ENCODE measurements at regions not wholly inside any gene's neighbourhood (a gene's known extent, or its start where the extent isn't known, plus 50 kb on each side); places are given as distances from the start of the nearest gene placed in this dataset.

- H2AFZ ChIP-seq (ENCODE audit: insufficient read depth, low read length, poor library complexity): no peak overlapping the region
- H2BK5ac ChIP-seq (ENCODE audit: low read depth, low read length, poor library complexity): no peak overlapping the region
- H3K36me3 ChIP-seq (ENCODE audit: control insufficient read depth in 1 of 2, insufficient read depth in 2 of 2, low read length in 2 of 2): no peaks in the 10 kb centered on the region
- H3K9ac ChIP-seq (ENCODE audit: low read length): no peak overlapping the region
- no peak overlapping the region for H2AK5ac ChIP-seq (ENCODE audit: low read length)
- DNase-seq: peak in 1 of 2 donors; percentile 31
- H3K27ac ChIP-seq (ENCODE audit: low read depth, low read length): no peak overlapping the region
- H4K91ac ChIP-seq (ENCODE audit: low read depth, low read length): no peak overlapping the region
- H3K23ac ChIP-seq (ENCODE audit: low read length): no peak overlapping the region
- H3K14ac ChIP-seq (ENCODE audit: low read length): no peak overlapping the region
- H4K8ac ChIP-seq (ENCODE audit: low read depth, low read length): no peak overlapping the region
- no peaks in the 10 kb centered on the region for H3K79me2 ChIP-seq (ENCODE audit: control insufficient read depth, insufficient read depth, low read length, poor library complexity)
- H3K27me3 ChIP-seq (ENCODE audit: insufficient read depth, low read length): no peaks in the 10 kb centered on the region
- no CpG with 5 or more reads among the region's 4 CpGs for whole genome bisulfite sequencing (ENCODE audit: extremely low coverage, insufficient coverage, insufficient read length)
- H3K4ac ChIP-seq (ENCODE audit: low read depth, low read length): no peak overlapping the region
- no peak overlapping the region for H4K12ac ChIP-seq (ENCODE audit: low read depth, low read length)
- H3K79me1 ChIP-seq (ENCODE audit: low read length): no peaks in the 10 kb centered on the region
- H3K18ac ChIP-seq (ENCODE audit: low read length): no peak overlapping the region
- H3K4me3 ChIP-seq (ENCODE audit: low read depth, low read length): no peak overlapping the region
- H3K4me2 ChIP-seq (ENCODE audit: low read length): no peak overlapping the region
- H3K9me3 ChIP-seq (ENCODE audit: insufficient read depth, low read depth, low read length): no peaks in the 10 kb centered on the region
- H2BK120ac ChIP-seq (ENCODE audit: insufficient read depth, low read length, poor library complexity): no peak overlapping the region
- H2BK12ac ChIP-seq (ENCODE audit: low read length): no peak overlapping the region
- H3K4me1 ChIP-seq (ENCODE audit: control insufficient read depth in 1 of 2, insufficient read depth in 2 of 2, low read length in 2 of 2): no peaks in the 10 kb centered on the region
Measured at GRCh38 chr7:115340828-115341227, 418.9 kb downstream of the MDFIC start.

GRCh38 chr7:115338016-115338415 is 416.1 kb downstream of the MDFIC start:
- H2AK5ac ChIP-seq (ENCODE audit: low read length): no peak overlapping the region
- no peaks in the 10 kb centered on the region for H3K79me1 ChIP-seq (ENCODE audit: low read length)
- no peak overlapping the region for H4K8ac ChIP-seq (ENCODE audit: low read depth, low read length)
- H2AFZ ChIP-seq (ENCODE audit: insufficient read depth, low read length, poor library complexity): no peak overlapping the region
- no peak overlapping the region for H4K12ac ChIP-seq (ENCODE audit: low read depth, low read length)
- WGBS (ENCODE audit: extremely low coverage, insufficient coverage, insufficient read length): no CpG with 5 or more reads among the region's 4 CpGs
- H3K14ac ChIP-seq (ENCODE audit: low read length): no peak overlapping the region
- H3K4me1 ChIP-seq (ENCODE audit: control insufficient read depth in 1 of 2, insufficient read depth in 2 of 2, low read length in 2 of 2): no peaks in the 10 kb centered on the region
- no peak overlapping the region for H3K4ac ChIP-seq (ENCODE audit: low read depth, low read length)
- no peak overlapping the region for H3K18ac ChIP-seq (ENCODE audit: low read length)
- H3K27ac ChIP-seq (ENCODE audit: low read depth, low read length): no peak overlapping the region
- H3K4me2 ChIP-seq (ENCODE audit: low read length): no peak overlapping the region
- H3K9me3 ChIP-seq (ENCODE audit: insufficient read depth, low read depth, low read length): no peaks in the 10 kb centered on the region
- no peak overlapping the region for H2BK120ac ChIP-seq (ENCODE audit: insufficient read depth, low read length, poor library complexity)
- DNase-seq: no peak
- H3K79me2 ChIP-seq (ENCODE audit: control insufficient read depth, insufficient read depth, low read length, poor library complexity): no peaks in the 10 kb centered on the region
- H4K91ac ChIP-seq (ENCODE audit: low read depth, low read length): no peak overlapping the region
- no peaks in the 10 kb centered on the region for H3K27me3 ChIP-seq (ENCODE audit: insufficient read depth, low read length)
- no peaks in the 10 kb centered on the region for H3K36me3 ChIP-seq (ENCODE audit: control insufficient read depth in 1 of 2, insufficient read depth in 2 of 2, low read length in 2 of 2)
- H3K4me3 ChIP-seq (ENCODE audit: low read depth, low read length): no peak overlapping the region
- no peak overlapping the region for H3K23ac ChIP-seq (ENCODE audit: low read length)
- no peak overlapping the region for H2BK5ac ChIP-seq (ENCODE audit: low read depth, low read length, poor library complexity)
- no peak overlapping the region for H3K9ac ChIP-seq (ENCODE audit: low read length)
- H2BK12ac ChIP-seq (ENCODE audit: low read length): no peak overlapping the region

- no peaks in the 10 kb centered on the region for H3K79me2 ChIP-seq (ENCODE audit: control insufficient read depth, insufficient read depth, low read length, poor library complexity)
- no peak overlapping the region for H4K12ac ChIP-seq (ENCODE audit: low read depth, low read length)
- no peaks in the 10 kb centered on the region for H3K79me1 ChIP-seq (ENCODE audit: low read length)
- H3K4me1 ChIP-seq (ENCODE audit: control insufficient read depth in 1 of 2, insufficient read depth in 2 of 2, low read length in 2 of 2): no peaks in the 10 kb centered on the region
- no peak overlapping the region for H3K14ac ChIP-seq (ENCODE audit: low read length)
- no peak overlapping the region for H2AK5ac ChIP-seq (ENCODE audit: low read length)
- no CpG with 5 or more reads among the region's 3 CpGs for WGBS (ENCODE audit: extremely low coverage, insufficient coverage, insufficient read length)
- no peak overlapping the region for H3K4ac ChIP-seq (ENCODE audit: low read depth, low read length)
- H2BK12ac ChIP-seq (ENCODE audit: low read length): no peak overlapping the region
- no peak overlapping the region for H3K18ac ChIP-seq (ENCODE audit: low read length)
- H2BK5ac ChIP-seq (ENCODE audit: low read depth, low read length, poor library complexity): no peak overlapping the region
- no peaks in the 10 kb centered on the region for H3K36me3 ChIP-seq (ENCODE audit: control insufficient read depth in 1 of 2, insufficient read depth in 2 of 2, low read length in 2 of 2)
- H3K27ac ChIP-seq (ENCODE audit: low read depth, low read length): no peak overlapping the region
- no peak overlapping the region for H3K4me2 ChIP-seq (ENCODE audit: low read length)
- no peak overlapping the region for H3K23ac ChIP-seq (ENCODE audit: low read length)
- H2BK120ac ChIP-seq (ENCODE audit: insufficient read depth, low read length, poor library complexity): no peak overlapping the region
- no peak overlapping the region for H3K9ac ChIP-seq (ENCODE audit: low read length)
- H2AFZ ChIP-seq (ENCODE audit: insufficient read depth, low read length, poor library complexity): no peak overlapping the region
- no peak overlapping the region for H3K4me3 ChIP-seq (ENCODE audit: low read depth, low read length)
- DNase-seq: no peak
- no peak overlapping the region for H4K8ac ChIP-seq (ENCODE audit: low read depth, low read length)
- no peak overlapping the region for H4K91ac ChIP-seq (ENCODE audit: low read depth, low read length)
- no peaks in the 10 kb centered on the region for H3K27me3 ChIP-seq (ENCODE audit: insufficient read depth, low read length)
- H3K9me3 ChIP-seq (ENCODE audit: insufficient read depth, low read depth, low read length): no peaks in the 10 kb centered on the region
Measured at GRCh38 chr7:115332691-115333090, 410.8 kb downstream of the MDFIC start.

GRCh38 chr7:115329006-115329405 is 407.1 kb downstream of the MDFIC start:
- no peak overlapping the region for H2BK12ac ChIP-seq (ENCODE audit: low read length)
- no peaks in the 10 kb centered on the region for H3K9me3 ChIP-seq (ENCODE audit: insufficient read depth, low read depth, low read length)
- no peak overlapping the region for H3K4me2 ChIP-seq (ENCODE audit: low read length)
- H4K8ac ChIP-seq (ENCODE audit: low read depth, low read length): no peak overlapping the region
- no peaks in the 10 kb centered on the region for H3K79me2 ChIP-seq (ENCODE audit: control insufficient read depth, insufficient read depth, low read length, poor library complexity)
- H3K14ac ChIP-seq (ENCODE audit: low read length): no peak overlapping the region
- no peak overlapping the region for H2AFZ ChIP-seq (ENCODE audit: insufficient read depth, low read length, poor library complexity)
- DNase-seq: no peak
- no peak overlapping the region for H3K9ac ChIP-seq (ENCODE audit: low read length)
- H3K27ac ChIP-seq (ENCODE audit: low read depth, low read length): no peak overlapping the region
- no CpG with 5 or more reads among the region's 2 CpGs for WGBS (ENCODE audit: extremely low coverage, insufficient coverage, insufficient read length)
- H3K23ac ChIP-seq (ENCODE audit: low read length): no peak overlapping the region
- no peaks in the 10 kb centered on the region for H3K27me3 ChIP-seq (ENCODE audit: insufficient read depth, low read length)
- no peak overlapping the region for H2BK120ac ChIP-seq (ENCODE audit: insufficient read depth, low read length, poor library complexity)
- no peaks in the 10 kb centered on the region for H3K79me1 ChIP-seq (ENCODE audit: low read length)
- H3K4me1 ChIP-seq (ENCODE audit: control insufficient read depth in 1 of 2, insufficient read depth in 2 of 2, low read length in 2 of 2): no peaks in the 10 kb centered on the region
- no peak overlapping the region for H3K18ac ChIP-seq (ENCODE audit: low read length)
- H4K91ac ChIP-seq (ENCODE audit: low read depth, low read length): no peak overlapping the region
- H3K4ac ChIP-seq (ENCODE audit: low read depth, low read length): no peak overlapping the region
- H4K12ac ChIP-seq (ENCODE audit: low read depth, low read length): no peak overlapping the region
- H3K4me3 ChIP-seq (ENCODE audit: low read depth, low read length): no peak overlapping the region
- no peaks in the 10 kb centered on the region for H3K36me3 ChIP-seq (ENCODE audit: control insufficient read depth in 1 of 2, insufficient read depth in 2 of 2, low read length in 2 of 2)
- H2AK5ac ChIP-seq (ENCODE audit: low read length): no peak overlapping the region
- no peak overlapping the region for H2BK5ac ChIP-seq (ENCODE audit: low read depth, low read length, poor library complexity)

All from trophoblast cell (in vitro differentiated cells and primary cell).